HG02943 (cell line): ENCODE measurements at regions not wholly inside any gene's neighbourhood (a gene's known extent, or its start where the extent isn't known, plus 50 kb on each side); places are given as distances from the start of the nearest gene placed in this dataset.

Experiments used
- ATAC-seq: cut with Tn5 transposase; IDR thresholded peaks from one replicate; pipeline ENCODE4 v1.9.1; 2021; ENCODE audit warnings: mild to moderate bottlenecking, low read depth, moderate library complexity; ENCODE audit not compliant: unreplicated experiment

DNA sequence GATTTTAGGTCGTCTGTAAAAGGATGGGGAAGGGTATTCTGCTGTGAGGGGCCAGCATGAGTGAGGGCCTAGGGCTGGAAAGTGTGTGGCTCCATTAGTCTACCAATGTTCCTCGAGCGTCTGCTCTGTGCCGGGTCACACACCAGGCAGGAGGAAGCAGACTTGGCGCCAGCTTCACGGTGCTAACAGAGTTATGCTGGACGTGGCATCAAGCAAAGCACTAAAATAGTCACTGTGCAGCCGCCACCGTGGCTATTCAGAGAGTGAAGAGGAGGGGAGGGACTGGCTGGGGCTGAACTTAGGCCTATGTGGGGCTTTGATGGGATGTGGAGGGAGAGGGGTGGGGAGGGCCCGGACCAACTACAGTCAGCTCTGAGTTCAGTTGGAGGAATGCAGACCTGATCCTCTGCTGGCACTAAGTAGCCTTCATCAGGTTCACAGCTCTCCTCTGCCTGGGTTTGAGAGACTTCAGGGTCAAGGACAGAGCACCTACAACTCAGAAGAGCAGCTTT, 83.9 kb upstream of the MSX1 start:
- no peak for ATAC-seq

DNA sequence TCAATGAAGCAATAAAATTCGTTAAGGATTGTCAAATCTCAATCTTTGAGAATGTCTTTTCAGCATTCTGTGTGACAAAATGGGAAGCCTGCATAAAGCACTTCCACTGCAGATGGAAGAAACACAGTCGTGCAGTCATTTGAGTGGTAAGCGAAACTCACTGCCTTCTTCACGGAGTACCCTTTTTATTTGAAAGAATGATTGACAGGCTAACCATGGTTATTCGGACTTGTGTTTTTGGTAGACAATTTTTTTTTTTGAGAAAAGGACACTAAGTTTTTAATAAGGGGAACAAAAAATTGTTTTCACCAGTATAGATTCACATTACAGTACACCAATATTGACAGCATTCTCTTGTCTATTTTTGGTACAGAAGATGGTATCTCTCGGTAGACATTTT, 86.9 kb upstream of the MSX1 start:
- no peak for ATAC-seq

- ATAC-seq, result no peak
Observed at GRCh38 chr4:4771160-4771559, 88.3 kb upstream of the MSX1 start.

GRCh38 chr4:4770610-4771009, 88.9 kb upstream of the MSX1 start:
- no peak for ATAC-seq

DNA sequence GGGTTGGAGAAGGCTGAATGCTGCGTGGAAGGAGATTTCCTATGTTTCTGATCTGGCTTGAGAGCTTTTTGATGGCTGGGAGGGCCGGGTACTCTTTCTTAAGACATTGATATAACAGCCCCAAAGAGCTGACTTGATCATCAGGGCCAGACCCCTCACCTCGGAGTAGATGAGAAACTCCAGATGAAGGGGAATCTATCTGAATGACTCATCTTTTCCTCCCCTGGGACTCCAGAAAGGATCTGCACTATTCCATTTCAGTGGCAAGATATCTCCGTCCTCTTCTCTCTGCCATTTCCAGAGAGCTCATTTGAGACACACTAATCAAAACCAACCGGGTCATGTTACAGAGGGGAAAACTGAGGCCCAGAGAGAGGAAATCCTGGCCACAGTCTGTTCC, 92.9 kb upstream of the MSX1 start:
- ATAC-seq, result no peak

DNA sequence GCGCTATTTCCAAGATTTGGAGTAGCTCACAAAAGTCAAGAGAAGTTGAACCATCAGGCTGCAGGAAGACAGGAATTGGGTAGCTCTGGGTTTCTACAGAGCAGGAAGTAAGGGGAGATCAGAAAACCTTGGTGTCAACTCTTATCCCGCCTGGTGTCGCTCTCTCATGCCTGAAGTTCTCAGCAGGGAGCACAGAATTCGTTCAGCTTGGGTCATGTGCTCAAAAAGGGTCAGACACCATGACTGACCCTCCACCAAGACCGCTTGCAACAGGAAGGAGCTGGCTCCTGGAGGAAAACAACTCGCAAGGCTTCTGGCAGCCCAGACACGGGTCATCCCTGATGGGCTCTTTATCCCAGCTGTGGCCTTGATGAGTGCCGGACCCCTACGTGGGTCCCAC, 93.7 kb upstream of the MSX1 start:
- ATAC-seq, result no peak

- no peak for ATAC-seq
Observed at GRCh38 chr4:4764558-4764905, 94.9 kb upstream of the MSX1 start.

- ATAC-seq, result no peak
Observed at GRCh38 chr4:4763822-4764557, 95.5 kb upstream of the MSX1 start.

DNA sequence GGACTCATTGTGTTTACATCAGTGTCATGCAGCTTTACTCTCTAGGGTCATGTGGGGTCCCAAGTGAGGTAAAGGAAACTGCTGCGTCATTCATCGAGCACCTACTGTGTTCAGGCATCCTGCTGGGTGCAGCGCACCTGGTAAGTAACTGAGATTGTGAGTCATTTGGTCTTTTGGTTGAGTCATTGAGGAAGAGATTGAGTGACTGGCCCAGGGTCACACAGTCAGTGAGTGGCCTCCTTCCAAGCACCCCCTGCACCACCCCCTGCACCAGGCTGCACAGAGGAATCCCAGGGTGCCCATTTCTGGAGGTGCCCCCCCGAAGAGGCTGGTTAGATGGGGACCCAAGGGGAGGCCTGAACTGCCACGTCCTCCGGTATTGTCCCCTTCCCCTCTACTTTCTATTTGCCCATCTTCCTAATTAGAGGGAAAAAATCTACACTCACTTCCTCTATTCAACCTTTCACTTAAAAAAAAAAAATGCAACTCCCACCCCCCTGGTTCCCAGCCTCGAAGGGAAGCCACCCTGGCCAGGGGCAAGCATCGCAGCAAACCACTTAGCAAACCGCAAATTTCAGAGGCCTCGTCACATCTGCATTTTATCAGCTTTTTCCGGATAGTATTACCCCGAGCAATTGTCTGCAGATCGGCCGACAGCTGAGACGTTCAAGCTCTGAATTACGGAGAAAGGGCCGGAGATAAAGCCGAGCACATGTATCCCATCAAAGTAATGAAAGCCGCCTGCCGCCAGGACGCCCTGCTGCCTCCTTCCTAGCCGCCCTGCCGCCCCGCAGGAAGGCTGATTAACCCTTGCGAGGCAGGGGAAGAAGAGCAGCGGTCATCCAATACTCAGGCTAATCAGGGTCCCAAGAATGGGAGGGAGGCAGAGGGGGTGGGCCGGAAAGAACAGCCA, 96.3 kb upstream of the MSX1 start:
- ATAC-seq, result peak; percentile 84

DNA sequence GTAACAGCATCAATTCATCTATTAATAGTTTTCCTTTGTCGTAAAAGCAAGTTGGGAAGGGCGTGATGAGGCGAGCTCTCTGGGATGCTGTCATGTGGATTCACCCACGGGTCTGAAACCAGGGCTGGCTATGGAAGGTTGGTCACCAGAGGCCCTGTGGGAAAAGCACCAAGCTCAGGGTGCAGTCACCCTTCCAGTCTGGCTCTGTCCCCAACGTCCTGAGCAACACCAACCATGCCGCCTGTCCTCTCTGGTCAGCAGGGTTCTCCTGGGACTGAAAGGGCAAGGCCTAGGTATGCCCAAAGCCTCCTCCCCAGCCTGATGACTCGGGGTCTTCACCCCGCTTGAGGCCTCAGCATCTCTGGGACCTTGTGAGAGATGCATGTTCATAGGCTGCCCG, 97.2 kb upstream of the MSX1 start:
- ATAC-seq, result no peak

GRCh38 chr4:4761128-4761982, 98.1 kb upstream of the MSX1 start:
- ATAC-seq, result no peak

- ATAC-seq, result no peak
Observed at GRCh38 chr4:4759883-4760282, 99.6 kb upstream of the MSX1 start.

DNA sequence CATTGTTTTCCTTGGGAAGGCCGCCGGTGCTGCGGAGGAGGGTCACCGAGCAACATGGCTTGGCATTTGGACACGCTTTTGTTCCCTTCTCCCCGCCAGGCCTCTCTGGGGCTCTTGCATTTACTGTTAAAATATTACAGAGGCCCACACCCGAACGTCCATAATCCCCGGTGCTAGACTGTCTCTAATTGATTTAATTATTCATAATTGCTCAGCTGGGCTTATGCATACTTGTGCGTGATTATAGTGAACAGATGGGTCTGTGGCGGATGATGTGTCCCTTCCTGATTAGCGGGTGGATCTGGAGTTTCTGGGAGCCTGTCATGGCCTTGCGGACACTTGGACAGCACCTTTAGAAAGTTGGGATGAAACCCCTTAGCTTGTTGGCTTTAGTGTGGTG, 100.2 kb upstream of the MSX1 start:
- ATAC-seq, result no peak

DNA sequence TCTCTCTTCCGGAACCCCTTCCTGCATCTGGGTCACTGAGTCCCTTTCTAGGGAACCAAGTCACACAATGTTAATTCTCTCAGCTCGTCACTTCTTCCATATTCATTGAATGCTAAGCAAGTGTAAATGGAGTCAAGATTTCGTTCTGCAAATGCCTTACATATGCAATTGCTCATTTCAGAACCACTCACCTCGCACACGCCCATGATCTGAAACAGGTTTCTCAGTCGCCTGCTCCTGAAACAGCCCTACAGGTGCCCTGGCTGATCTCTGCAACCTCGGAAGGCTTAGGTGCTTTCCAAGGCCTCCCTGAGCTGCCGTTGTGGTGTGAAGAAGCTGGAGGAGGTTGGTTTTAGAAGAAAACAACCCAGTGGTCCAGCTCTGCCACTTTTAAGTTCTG, 100.8 kb upstream of the MSX1 start:
- ATAC-seq, result no peak

DNA sequence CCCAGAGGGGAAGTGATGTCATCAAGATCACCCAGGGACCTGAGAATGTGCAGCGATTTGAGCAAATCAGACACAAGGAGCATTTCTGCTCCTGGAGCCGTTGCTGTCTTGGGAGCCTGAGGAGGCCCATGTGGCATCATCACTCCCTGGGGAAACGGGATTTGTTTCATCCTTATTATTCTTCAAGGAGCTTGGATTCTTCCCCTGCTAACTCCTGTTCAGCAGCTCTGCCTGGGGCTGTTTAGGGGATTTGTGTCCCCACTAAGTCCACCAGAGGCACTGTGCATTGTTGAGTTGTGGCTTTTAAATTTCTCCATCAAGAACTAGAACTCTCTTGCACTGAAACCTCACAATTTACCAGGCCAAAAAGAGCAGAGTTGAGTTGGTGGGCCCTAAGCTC, 104.2 kb upstream of the MSX1 start:
- ATAC-seq, result no peak

DNA sequence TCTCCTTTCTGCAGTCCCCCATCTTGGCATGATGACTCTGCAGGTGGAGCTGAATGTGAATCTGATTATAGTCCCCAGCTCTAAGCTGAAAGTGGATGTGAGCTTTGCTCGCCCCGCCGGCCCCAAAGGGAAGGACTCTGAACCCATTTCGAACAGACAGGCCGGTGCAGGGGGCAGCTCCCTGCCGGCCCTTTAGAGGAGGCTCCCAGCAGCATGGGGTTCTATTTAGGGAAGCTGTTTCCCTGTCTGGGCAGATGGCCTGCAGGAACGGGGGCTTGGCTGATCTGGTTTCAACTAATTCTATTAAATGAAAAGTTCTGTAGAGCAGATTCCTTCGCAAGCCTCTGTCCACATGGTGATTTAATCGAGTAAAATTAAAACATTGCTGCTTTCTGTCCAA, 104.8 kb upstream of the MSX1 start:
- ATAC-seq, result no peak

DNA sequence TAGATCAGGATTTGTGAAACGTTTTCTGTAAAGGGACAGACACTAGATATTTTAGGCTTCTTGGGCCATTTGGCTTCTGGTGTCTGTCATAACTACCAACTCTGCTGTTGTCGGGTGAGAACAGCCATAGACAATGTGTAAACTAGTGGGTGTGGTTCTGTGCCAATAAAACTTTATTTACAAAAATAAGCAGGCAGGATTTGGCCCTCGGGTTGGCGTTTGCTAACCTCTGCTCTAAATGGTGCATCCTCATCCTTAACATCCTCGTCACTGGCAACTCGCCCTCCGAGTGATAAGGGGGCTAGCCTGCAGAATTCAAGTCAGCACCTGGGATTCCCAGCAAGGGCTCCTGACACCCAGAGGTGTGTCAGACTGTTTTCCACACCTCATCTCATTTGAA, 105.8 kb upstream of the MSX1 start:
- ATAC-seq, result no peak

DNA sequence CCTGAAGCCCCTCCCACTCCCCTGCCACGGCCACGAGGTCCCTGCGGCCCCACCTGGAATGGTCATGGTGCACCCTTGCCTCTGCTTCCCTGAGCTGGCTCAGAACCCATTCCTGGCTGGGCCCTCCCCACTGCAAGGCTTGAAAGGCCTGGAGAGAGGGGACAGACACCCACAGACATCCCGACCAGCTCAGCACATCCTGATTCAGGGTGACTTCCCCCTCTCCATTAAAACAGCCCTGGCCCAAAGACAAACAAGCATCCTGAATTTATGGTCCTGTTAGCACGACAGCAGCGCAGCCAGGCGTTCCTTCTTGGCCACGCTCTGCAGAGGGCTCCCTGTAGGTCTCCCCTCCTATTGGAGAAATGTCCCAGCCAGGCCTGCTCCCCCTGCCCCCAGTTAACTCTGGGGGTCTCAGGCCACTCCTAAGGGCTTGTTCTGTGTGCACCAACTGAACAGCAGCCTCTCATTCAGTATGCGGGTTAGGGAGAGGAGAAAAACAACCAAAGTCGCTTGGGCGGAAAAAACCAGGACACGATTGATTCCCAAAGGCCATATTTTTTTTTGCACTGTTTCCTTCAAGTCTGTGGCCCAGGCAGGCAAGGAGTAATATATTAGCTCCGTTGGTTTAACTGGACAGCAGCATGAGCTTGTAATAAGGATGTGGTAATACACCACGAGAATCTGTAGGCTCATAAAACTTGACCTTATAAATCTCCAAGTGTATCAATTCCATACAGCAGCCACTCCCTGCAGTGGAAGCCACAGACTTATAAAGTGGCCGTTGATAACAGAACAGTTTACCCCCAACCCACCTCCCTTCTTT, 106.7 kb upstream of the MSX1 start:
- no peak for ATAC-seq

DNA sequence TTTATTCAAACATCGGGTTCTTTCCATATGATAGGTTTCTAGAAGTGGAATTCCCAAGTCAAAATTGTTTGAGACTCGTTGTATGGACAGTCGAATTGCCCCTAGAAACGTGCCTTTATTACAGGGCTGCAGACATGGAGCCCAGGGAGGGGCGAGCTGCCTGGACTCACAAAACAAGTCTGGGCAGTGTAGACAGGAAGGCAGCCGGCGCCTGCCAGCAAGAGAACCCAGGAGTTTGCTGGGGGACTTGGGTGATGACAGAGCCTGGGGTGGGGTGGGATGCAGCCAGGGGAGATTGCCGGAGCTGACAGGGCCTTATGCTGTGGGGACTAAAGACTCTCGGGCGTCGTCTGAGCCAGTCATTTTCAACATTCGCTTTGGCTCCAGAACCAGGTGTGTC, 107.4 kb upstream of the MSX1 start:
- no peak for ATAC-seq

DNA sequence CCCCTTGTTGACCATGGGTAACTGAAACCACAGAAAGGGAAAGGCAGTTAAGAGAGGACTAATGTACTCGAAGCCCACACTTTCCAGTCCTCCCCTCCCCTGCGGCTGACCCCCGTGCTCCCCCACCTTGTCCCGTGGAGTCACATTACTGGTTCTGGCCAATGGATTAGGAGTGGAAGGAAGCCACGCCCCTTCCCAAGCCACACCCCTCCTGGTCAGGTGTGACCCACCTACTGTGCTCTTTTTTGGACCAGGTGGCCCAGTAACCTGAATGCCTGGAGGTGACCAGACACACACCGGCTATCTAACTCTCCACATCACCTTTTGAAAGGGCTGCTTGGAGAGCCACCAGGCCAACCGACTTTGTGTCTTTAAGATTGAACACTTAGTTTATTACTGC, 109.3 kb upstream of the MSX1 start:
- no peak for ATAC-seq
